ENCODE measurements at regions not wholly inside any gene's neighbourhood (a gene's known extent, or its start where the extent isn't known, plus 50 kb on each side); places are given as distances from the start of the nearest gene placed in this dataset.

- no peak overlapping the region for H3K27ac Mint-ChIP-seq (ENCODE audit: unreplicated experiment)
- peaks cover 14% of the 10 kb centered on the region for H3K9me3 Mint-ChIP-seq (ENCODE audit: unreplicated experiment)
- no peak overlapping the region for H3K4me3 ChIP-seq (ENCODE audit: low read depth, low read length)
- intact Hi-C loops (cut with micrococcal nuclease; ENCODE audit: unreplicated experiment) = no loop called here
- H3K4me1 ChIP-seq = no peaks in the 10 kb centered on the region
- no peaks in the 10 kb centered on the region for H3K36me3 Mint-ChIP-seq (ENCODE audit: insufficient read depth, unreplicated experiment)
- H3K4me1 Mint-ChIP-seq (ENCODE audit: low read depth, unreplicated experiment) = no peaks in the 10 kb centered on the region
- no peak overlapping the region for H3K4me3 Mint-ChIP-seq (ENCODE audit: unreplicated experiment)
- ChIA-PET POLR2A (no interaction called here), CTCF (no interaction called here)
- no TSS peak for BruUV-seq (replicated peaks)
- no peaks in the 10 kb centered on the region for H3K36me3 ChIP-seq (ENCODE audit: control insufficient read depth, insufficient read depth, low read length)
- H3K9me3 ChIP-seq = peaks cover 9% of the 10 kb centered on the region; the same call in 1 of the 2 replicates
- no peaks in the 10 kb centered on the region for H3K27me3 Mint-ChIP-seq (ENCODE audit: insufficient read depth, unreplicated experiment)
- no peak for DNase-seq
- TF ChIP-seq CTCF (IDR thresholded peaks at IDR 0.05; ENCODE audit: insufficient read depth in 1 of 2, low read depth in 1 of 2, low read length in 1 of 2, severe bottlenecking in 1 of 2, unreplicated experiment in 1 of 2) = no peak
- no peaks in the 10 kb centered on the region for H3K27me3 ChIP-seq (replicated peaks; ENCODE audit: control insufficient read depth, insufficient read depth, low read length)
Measured at GRCh38 chr1:87539147-87539546, 210.5 kb downstream of the LMO4 start.

GRCh38 chr1:87542697-87543096 lies 214.0 kb downstream of the LMO4 start:
- Mint-ChIP-seq H3K36me3 (ENCODE audit: insufficient read depth, unreplicated experiment) (no peaks in the 10 kb centered on the region), H3K27me3 (ENCODE audit: insufficient read depth, unreplicated experiment) (no peaks in the 10 kb centered on the region), H3K4me3 (ENCODE audit: unreplicated experiment) (no peak overlapping the region), H3K27ac (ENCODE audit: unreplicated experiment) (no peak overlapping the region), H3K4me1 (ENCODE audit: low read depth, unreplicated experiment) (no peaks in the 10 kb centered on the region), H3K9me3 (ENCODE audit: unreplicated experiment) (peaks cover 41% of the 10 kb centered on the region)
- ChIA-PET POLR2A (no interaction called here), CTCF (no interaction called here)
- no peak for DNase-seq
- no peak for TF ChIP-seq CTCF (IDR thresholded peaks at IDR 0.05; ENCODE audit: insufficient read depth in 1 of 2, low read depth in 1 of 2, low read length in 1 of 2, severe bottlenecking in 1 of 2, unreplicated experiment in 1 of 2)
- Histone ChIP-seq H3K27me3 (replicated peaks; ENCODE audit: control insufficient read depth, insufficient read depth, low read length) (no peaks in the 10 kb centered on the region), H3K36me3 (ENCODE audit: control insufficient read depth, insufficient read depth, low read length) (no peaks in the 10 kb centered on the region), H3K4me3 (ENCODE audit: low read depth, low read length) (no peak overlapping the region), H3K4me1 (no peaks in the 10 kb centered on the region), H3K9me3 (peaks cover 9% of the 10 kb centered on the region; the same call in 1 of the 2 replicates)
- no TSS peak for BruUV-seq (replicated peaks)
- intact Hi-C loops (cut with micrococcal nuclease; ENCODE audit: unreplicated experiment) = no loop called here

- H3K36me3 ChIP-seq (ENCODE audit: control insufficient read depth, insufficient read depth, low read length) = no peaks in the 10 kb centered on the region
- ChIA-PET CTCF (no interaction called here), POLR2A (no interaction called here)
- H3K4me1 ChIP-seq = no peaks in the 10 kb centered on the region
- no peaks in the 10 kb centered on the region for H3K36me3 Mint-ChIP-seq (ENCODE audit: insufficient read depth, unreplicated experiment)
- no peaks in the 10 kb centered on the region for H3K27me3 ChIP-seq (replicated peaks; ENCODE audit: control insufficient read depth, insufficient read depth, low read length)
- H3K4me3 ChIP-seq (ENCODE audit: low read depth, low read length) = no peak overlapping the region
- no TSS peak for BruUV-seq (replicated peaks)
- no peaks in the 10 kb centered on the region for H3K27me3 Mint-ChIP-seq (ENCODE audit: insufficient read depth, unreplicated experiment)
- no peak overlapping the region for H3K4me3 Mint-ChIP-seq (ENCODE audit: unreplicated experiment)
- DNase-seq = no peak
- H3K27ac Mint-ChIP-seq (ENCODE audit: unreplicated experiment) = no peak overlapping the region
- H3K9me3 ChIP-seq = no peaks in the 10 kb centered on the region
- peaks cover 8% of the 10 kb centered on the region for H3K4me1 Mint-ChIP-seq (ENCODE audit: low read depth, unreplicated experiment)
- intact Hi-C loops (cut with micrococcal nuclease; ENCODE audit: unreplicated experiment) = no loop called here
- TF ChIP-seq CTCF (IDR thresholded peaks at IDR 0.05; ENCODE audit: insufficient read depth in 1 of 2, low read depth in 1 of 2, low read length in 1 of 2, severe bottlenecking in 1 of 2, unreplicated experiment in 1 of 2) = no peak
- H3K9me3 Mint-ChIP-seq (ENCODE audit: unreplicated experiment) = peaks cover 21% of the 10 kb centered on the region
Measured at GRCh38 chr1:87549738-87550137, 221.1 kb downstream of the LMO4 start.

All from Caco-2 (cell line).